ENCODE measurements at regions not wholly inside any gene's neighbourhood (a gene's known extent, or its start where the extent isn't known, plus 50 kb on each side); places are given as distances from the start of the nearest gene placed in this dataset.

- WGBS (ENCODE audit: insufficient coverage, low coverage, low lambda C conversion rate, missing lambda C conversion rate), result 15% methylated on average over 2 of the region's 2 CpGs
Observed at GRCh38 chr10:58081353-58081752, 186.3 kb downstream of the IPMK start.

GRCh38 chr10:58079461-58079860 is 188.2 kb downstream of the IPMK start:
- Histone ChIP-seq H3K9me3 (no peaks in the 10 kb centered on the region), H3K4me3 (no peak overlapping the region), H3K36me3 (no peaks in the 10 kb centered on the region), H3K27me3 (no peaks in the 10 kb centered on the region), H3K4me1 (no peaks in the 10 kb centered on the region), H3K27ac (no peak overlapping the region)
- intact Hi-C loops (cut with DNase I), result no loop called here
- no peak for TF ChIP-seq POLR2A (IDR thresholded peaks at IDR 0.05)
- ATAC-seq (no peak), DNase-seq (no peak)
- 69% methylated on average over 2 of the region's 2 CpGs for WGBS (ENCODE audit: insufficient coverage, low coverage, low lambda C conversion rate, missing lambda C conversion rate)

More at GRCh38 chr10:58081353-58081752, 186.3 kb downstream of the IPMK start:
- intact Hi-C loops (cut with DNase I), result no loop called here
- TF ChIP-seq CTCF (IDR thresholded peaks at IDR 0.05), result no peak
- no peak for TF ChIP-seq POLR2A (IDR thresholded peaks at IDR 0.05)
- Histone ChIP-seq H3K27ac (no peak overlapping the region), H3K36me3 (no peaks in the 10 kb centered on the region), H3K9me3 (no peaks in the 10 kb centered on the region), H3K4me1 (no peaks in the 10 kb centered on the region), H3K27me3 (no peaks in the 10 kb centered on the region), H3K4me3 (no peak overlapping the region)
- ATAC-seq (peak in 1 of 4 donors; percentile 16), DNase-seq (no peak)

GRCh38 chr10:58072634-58073033 is 195.1 kb downstream of the IPMK start:
- WGBS (ENCODE audit: insufficient coverage, low coverage, low lambda C conversion rate, missing lambda C conversion rate), result 71% methylated on average over 3 of the region's 3 CpGs
- Histone ChIP-seq H3K27me3 (no peaks in the 10 kb centered on the region), H3K27ac (no peak overlapping the region), H3K36me3 (no peaks in the 10 kb centered on the region), H3K4me3 (no peak overlapping the region), H3K4me1 (no peaks in the 10 kb centered on the region), H3K9me3 (no peaks in the 10 kb centered on the region)
- intact Hi-C loops (cut with DNase I), result no loop called here
- TF ChIP-seq POLR2A (IDR thresholded peaks at IDR 0.05), result no peak
- no peak for TF ChIP-seq CTCF (IDR thresholded peaks at IDR 0.05)
- no peak for ATAC-seq
- no peak for DNase-seq

GRCh38 chr10:58070956-58071355 is 196.7 kb downstream of the IPMK start:
- DNase-seq (no peak), ATAC-seq (peak; percentile 53 to 99 (median 80))
- TF ChIP-seq POLR2A (IDR thresholded peaks at IDR 0.05) (no peak), CTCF (IDR thresholded peaks at IDR 0.05) (no peak)
- H3K27ac ChIP-seq, result no peak overlapping the region
- intact Hi-C loops (cut with DNase I), result no loop called here
- 21% methylated on average over 2 of the region's 6 CpGs for WGBS (ENCODE audit: insufficient coverage, low coverage, low lambda C conversion rate, missing lambda C conversion rate)
- H3K36me3 ChIP-seq, result no peaks in the 10 kb centered on the region
- no peaks in the 10 kb centered on the region for H3K9me3 ChIP-seq
- no peaks in the 10 kb centered on the region for H3K27me3 ChIP-seq
- no peak overlapping the region for H3K4me3 ChIP-seq
- no peaks in the 10 kb centered on the region for H3K4me1 ChIP-seq

GRCh38 chr10:58068809-58069208 is 198.9 kb downstream of the IPMK start:
- intact Hi-C loops (cut with DNase I), result loop anchor here (10.0 kb wide), 2 partner anchors 354 to 724 kb away; no protein-coding TSS in a partner anchor
- no peak overlapping the region for H3K4me3 ChIP-seq
- H3K36me3 ChIP-seq, result no peaks in the 10 kb centered on the region
- no peak for DNase-seq
- TF ChIP-seq CTCF (IDR thresholded peaks at IDR 0.05) (no peak), POLR2A (IDR thresholded peaks at IDR 0.05) (no peak)
- 100% methylated on average over 2 of the region's 2 CpGs for WGBS (ENCODE audit: insufficient coverage, low coverage, low lambda C conversion rate, missing lambda C conversion rate)
- no peaks in the 10 kb centered on the region for H3K4me1 ChIP-seq
- ATAC-seq, result no peak
- H3K9me3 ChIP-seq, result no peaks in the 10 kb centered on the region
- H3K27ac ChIP-seq, result no peak overlapping the region
- H3K27me3 ChIP-seq, result no peaks in the 10 kb centered on the region
